Skeletal muscle tissue (tissue), 3 donors: ENCODE measurements at regions not wholly inside any gene's neighbourhood (a gene's known extent, or its start where the extent isn't known, plus 50 kb on each side); places are given as distances from the start of the nearest gene placed in this dataset.

Source experiments
- H3K27ac ChIP-seq: one replicate; pipeline ENCODE4 v1.7.0; 2013; ENCODE audit warnings: mild to moderate bottlenecking, low read depth, low read length, inconsistent platforms
- H3K27me3 ChIP-seq, 3 donors: one replicate each; pipeline ENCODE4 v1.7.0; 2013; ENCODE audit warnings: low read length in 3 of 3; ENCODE audit not compliant: control insufficient read depth in 3 of 3, insufficient read depth in 3 of 3
- H3K36me3 ChIP-seq, 3 donors: one replicate each; pipeline ENCODE4 v1.7.0; 2013; ENCODE audit warnings: low read length in 3 of 3; ENCODE audit not compliant: control insufficient read depth in 3 of 3, insufficient read depth in 3 of 3
- H3K4me1 ChIP-seq, 3 donors: one replicate each; pipeline ENCODE4 v1.7.0; 2013; ENCODE audit warnings: low read length in 3 of 3, mild to moderate bottlenecking in 3 of 3; ENCODE audit not compliant: control insufficient read depth in 3 of 3, insufficient read depth in 3 of 3
- H3K4me3 ChIP-seq, 3 donors: one replicate each; pipeline ENCODE4 v1.7.0; 2013; ENCODE audit warnings: low read length in 3 of 3
- H3K9ac ChIP-seq, 3 donors: one replicate each; pipeline ENCODE4 v1.7.0; 2013; ENCODE audit warnings: low read length in 3 of 3, mild to moderate bottlenecking in 3 of 3, moderate library complexity in 2 of 3, low read depth in 1 of 3
- H3K9me3 ChIP-seq, 3 donors: one replicate each; pipeline ENCODE4 v1.7.0; 2013; ENCODE audit warnings: low read length in 3 of 3; ENCODE audit not compliant: control insufficient read depth in 3 of 3
- donor health status: Osteomylitis.

GRCh38 chr3:86234506-86235254 lies 756.3 kb downstream of the VGLL3 start:
- Histone ChIP-seq H3K4me1 (no peaks in the 10 kb centered on the region), H3K36me3 (no peaks in the 10 kb centered on the region), H3K27me3 (no peaks in the 10 kb centered on the region), H3K4me3 (no peak overlapping the region), H3K9me3 (no peaks in the 10 kb centered on the region), H3K27ac (no peak overlapping the region), H3K9ac (no peak overlapping the region)

GRCh38 chr3:86230762-86231161 lies 760.2 kb downstream of the VGLL3 start:
- H3K9me3 ChIP-seq = no peaks in the 10 kb centered on the region

GRCh38 chr3:86229775-86230094 lies 761.2 kb downstream of the VGLL3 start:
- no peak overlapping the region for H3K9ac ChIP-seq
- no peaks in the 10 kb centered on the region for H3K4me1 ChIP-seq
- H3K27me3 ChIP-seq = no peaks in the 10 kb centered on the region
- no peak overlapping the region for H3K27ac ChIP-seq
- no peaks in the 10 kb centered on the region for H3K9me3 ChIP-seq
- H3K36me3 ChIP-seq = no peaks in the 10 kb centered on the region
- H3K4me3 ChIP-seq = no peak overlapping the region

More at GRCh38 chr3:86230762-86231161, 760.2 kb downstream of the VGLL3 start:
- Histone ChIP-seq H3K4me1 (no peaks in the 10 kb centered on the region), H3K4me3 (no peak overlapping the region), H3K9ac (no peak overlapping the region), H3K27ac (no peak overlapping the region), H3K36me3 (no peaks in the 10 kb centered on the region), H3K27me3 (no peaks in the 10 kb centered on the region)

GRCh38 chr3:86229086-86229774 lies 761.7 kb downstream of the VGLL3 start:
- Histone ChIP-seq H3K27me3 (no peaks in the 10 kb centered on the region), H3K27ac (no peak overlapping the region), H3K36me3 (no peaks in the 10 kb centered on the region), H3K4me1 (no peaks in the 10 kb centered on the region), H3K4me3 (no peak overlapping the region), H3K9me3 (no peaks in the 10 kb centered on the region), H3K9ac (no peak overlapping the region)

- Histone ChIP-seq H3K4me1 (no peaks in the 10 kb centered on the region), H3K36me3 (no peaks in the 10 kb centered on the region), H3K27me3 (no peaks in the 10 kb centered on the region), H3K9ac (no peak overlapping the region), H3K9me3 (no peaks in the 10 kb centered on the region), H3K4me3 (no peak overlapping the region), H3K27ac (no peak overlapping the region)
Measured at GRCh38 chr3:86228101-86228500, 762.8 kb downstream of the VGLL3 start.

- H3K27me3 ChIP-seq = no peaks in the 10 kb centered on the region
- no peak overlapping the region for H3K4me3 ChIP-seq
- no peak overlapping the region for H3K9ac ChIP-seq
- H3K27ac ChIP-seq = no peak overlapping the region
- H3K4me1 ChIP-seq = no peaks in the 10 kb centered on the region
- H3K36me3 ChIP-seq = no peaks in the 10 kb centered on the region
- no peaks in the 10 kb centered on the region for H3K9me3 ChIP-seq
Measured at GRCh38 chr3:86225461-86225860, 765.5 kb downstream of the VGLL3 start.

- Histone ChIP-seq H3K9ac (no peak overlapping the region), H3K4me3 (no peak overlapping the region), H3K4me1 (no peaks in the 10 kb centered on the region), H3K27ac (no peak overlapping the region), H3K9me3 (no peaks in the 10 kb centered on the region), H3K36me3 (no peaks in the 10 kb centered on the region), H3K27me3 (no peaks in the 10 kb centered on the region)
Measured at GRCh38 chr3:86221601-86222000, 769.3 kb downstream of the VGLL3 start.

GRCh38 chr3:86208772-86209171 lies 782.2 kb downstream of the VGLL3 start:
- Histone ChIP-seq H3K27me3 (no peaks in the 10 kb centered on the region), H3K36me3 (no peaks in the 10 kb centered on the region), H3K4me1 (no peaks in the 10 kb centered on the region), H3K9ac (no peak overlapping the region), H3K27ac (no peak overlapping the region), H3K4me3 (no peak overlapping the region), H3K9me3 (no peaks in the 10 kb centered on the region)

- H3K9ac ChIP-seq = no peak overlapping the region
- H3K4me1 ChIP-seq = no peaks in the 10 kb centered on the region
- no peaks in the 10 kb centered on the region for H3K27me3 ChIP-seq
- H3K4me3 ChIP-seq = no peak overlapping the region
- H3K9me3 ChIP-seq = peaks cover 0 to 2% (median 0%) of the 10 kb centered on the region in 3 donors
- H3K27ac ChIP-seq = no peak overlapping the region
- H3K36me3 ChIP-seq = no peaks in the 10 kb centered on the region
Measured at GRCh38 chr3:86182606-86183005, 808.3 kb downstream of the VGLL3 start.

GRCh38 chr3:86180696-86181095 lies 810.3 kb downstream of the VGLL3 start:
- Histone ChIP-seq H3K4me1 (no peaks in the 10 kb centered on the region), H3K27ac (no peak overlapping the region), H3K27me3 (no peaks in the 10 kb centered on the region), H3K36me3 (no peaks in the 10 kb centered on the region), H3K9ac (no peak overlapping the region), H3K4me3 (no peak overlapping the region), H3K9me3 (peaks cover 0 to 2% (median 0%) of the 10 kb centered on the region in 3 donors)
